Fibroblast of lung (primary cell): ENCODE measurements at regions not wholly inside any gene's neighbourhood (a gene's known extent, or its start where the extent isn't known, plus 50 kb on each side); places are given as distances from the start of the nearest gene placed in this dataset.

ENCODE experiments used
- EZH2 ChIP-seq: IDR thresholded peaks from 2 replicates; pipeline ENCODE4 v1.5.1; 2012; ENCODE audit warnings: low read length, control low read depth, mild to moderate bottlenecking; ENCODE audit errors: missing control alignments
- TF ChIP-seq, protein P1 (sequence below), 2 donors: IDR thresholded peaks in 1 of 2; conservative IDR thresholded peaks in 1 of 2; 1 replicate in 1 of 2; 2 replicates in 1 of 2; pipeline ENCODE4 v1.5.1; 2011 to 2012; ENCODE audit warnings: low read length in 2 of 2, control low read depth in 1 of 2, inconsistent platforms in 1 of 2, low read depth in 1 of 2, mild to moderate bottlenecking in 1 of 2

GRCh38 chr18:65955747-65956146 is 204.9 kb downstream of the CDH7 start:
- TF ChIP-seq, protein P1, sequence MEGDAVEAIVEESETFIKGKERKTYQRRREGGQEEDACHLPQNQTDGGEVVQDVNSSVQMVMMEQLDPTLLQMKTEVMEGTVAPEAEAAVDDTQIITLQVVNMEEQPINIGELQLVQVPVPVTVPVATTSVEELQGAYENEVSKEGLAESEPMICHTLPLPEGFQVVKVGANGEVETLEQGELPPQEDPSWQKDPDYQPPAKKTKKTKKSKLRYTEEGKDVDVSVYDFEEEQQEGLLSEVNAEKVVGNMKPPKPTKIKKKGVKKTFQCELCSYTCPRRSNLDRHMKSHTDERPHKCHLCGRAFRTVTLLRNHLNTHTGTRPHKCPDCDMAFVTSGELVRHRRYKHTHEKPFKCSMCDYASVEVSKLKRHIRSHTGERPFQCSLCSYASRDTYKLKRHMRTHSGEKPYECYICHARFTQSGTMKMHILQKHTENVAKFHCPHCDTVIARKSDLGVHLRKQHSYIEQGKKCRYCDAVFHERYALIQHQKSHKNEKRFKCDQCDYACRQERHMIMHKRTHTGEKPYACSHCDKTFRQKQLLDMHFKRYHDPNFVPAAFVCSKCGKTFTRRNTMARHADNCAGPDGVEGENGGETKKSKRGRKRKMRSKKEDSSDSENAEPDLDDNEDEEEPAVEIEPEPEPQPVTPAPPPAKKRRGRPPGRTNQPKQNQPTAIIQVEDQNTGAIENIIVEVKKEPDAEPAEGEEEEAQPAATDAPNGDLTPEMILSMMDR (conservative IDR thresholded peaks at IDR 0.05 in 1 of 2, IDR thresholded peaks at IDR 0.05 in 1 of 2; ENCODE audit: low read depth in 1 of 2, low read length in 2 of 2), result no peak
- TF ChIP-seq EZH2, result no peak
